WTC11 (cell line): ENCODE measurements at regions not wholly inside any gene's neighbourhood (a gene's known extent, or its start where the extent isn't known, plus 50 kb on each side); places are given as distances from the start of the nearest gene placed in this dataset.
A peak's percentile ranks its signal among the peaks of the same experiment; 100 is the strongest.

Experiments used
- ATAC-seq: fragments of 200-7000 bp; cut with Tn5 transposase; 2 replicates; pipeline ENCODE4 v1.10.0; 2021; ENCODE audit warnings: mild to moderate bottlenecking, moderate library complexity
- CTCF ChIA-PET: fragments of 300-600 bp; sonication (Branson Sonifier 250); formaldehyde crosslinking; loops from one replicate; lab custom pipeline; 2021; ENCODE audit warnings: antibody characterized with exemption; lab: Charles Lee
- POLR2A ChIA-PET: fragments of 350-600 bp; sonication (Branson Sonifier 250); formaldehyde crosslinking; loops from one replicate; lab custom pipeline; 2021; ENCODE audit warnings: antibody characterized with exemption; lab: Charles Lee
- DNase-seq: peaks from one replicate; pipeline ENCODE4 v3.0.0; 2021; ENCODE audit warnings: low spot score
- H3K27ac Mint-ChIP-seq: 2 replicates; pipeline ENCODE4 v1.8.0; 2021; ENCODE audit warnings: mixed read lengths
- H3K27me3 Mint-ChIP-seq: 2 replicates; pipeline ENCODE4 v1.8.0; 2021; ENCODE audit warnings: low read depth, mild to moderate bottlenecking, moderate library complexity, mixed read lengths
- H3K36me3 Mint-ChIP-seq: 2 replicates; pipeline ENCODE4 v1.8.0; 2021; ENCODE audit warnings: mixed read lengths
- H3K4me1 Mint-ChIP-seq: 2 replicates; pipeline ENCODE4 v1.8.0; 2022; ENCODE audit warnings: mixed read lengths
- H3K4me3 Mint-ChIP-seq: 2 replicates; pipeline ENCODE4 v1.8.0; 2021; ENCODE audit warnings: mild to moderate bottlenecking, moderate library complexity, mixed read lengths
- H3K9me3 Mint-ChIP-seq: 2 replicates; pipeline ENCODE4 v1.8.0; 2021; ENCODE audit warnings: mixed read lengths
- ATF1 ChIP-seq: sonication (generic); formaldehyde crosslinking; IDR thresholded peaks from 2 replicates; pipeline ENCODE4 v1.8.1; 2023; ENCODE audit warnings: mild to moderate bottlenecking, moderate library complexity, missing genetic modification reagents
- FOXK1 ChIP-seq: sonication (generic); formaldehyde crosslinking; IDR thresholded peaks from 2 replicates; pipeline ENCODE4 v1.8.0; 2022; ENCODE audit warnings: mild to moderate bottlenecking, moderate library complexity, missing genetic modification reagents
- GABPB1 ChIP-seq: sonication (generic); formaldehyde crosslinking; IDR thresholded peaks from 2 replicates; pipeline ENCODE4 v1.8.1; 2023; ENCODE audit warnings: mild to moderate bottlenecking, missing genetic modification reagents
- GRHL2 ChIP-seq: fragments of 250-450 bp; sonication (Bioruptor Pico); IDR thresholded peaks from 2 replicates; pipeline ENCODE4 v1.8.0; 2022; ENCODE audit warnings: mild to moderate bottlenecking, moderate library complexity; ENCODE audit not compliant: insufficient replicate concordance, severe bottlenecking
- HMGXB4 ChIP-seq: sonication (generic); formaldehyde crosslinking; IDR thresholded peaks from 2 replicates; pipeline ENCODE4 v1.8.1; 2023; ENCODE audit warnings: mild to moderate bottlenecking, moderate library complexity, missing genetic modification reagents
- IRF1 ChIP-seq: sonication (generic); formaldehyde crosslinking; IDR thresholded peaks from 2 replicates; pipeline ENCODE4 v1.8.0; 2023; ENCODE audit warnings: missing genetic modification reagents
- MXD4 ChIP-seq: fragments of 250-450 bp; sonication (Bioruptor Pico); IDR thresholded peaks from 2 replicates; pipeline ENCODE4 v1.8.0; 2021; ENCODE audit warnings: mild to moderate bottlenecking, moderate library complexity, borderline replicate concordance
- NFE2L1 ChIP-seq: sonication (generic); formaldehyde crosslinking; IDR thresholded peaks from 2 replicates; pipeline ENCODE4 v1.8.1; 2023; ENCODE audit warnings: missing genetic modification reagents
- NFYB ChIP-seq: sonication (generic); formaldehyde crosslinking; conservative IDR thresholded peaks from 2 replicates; pipeline ENCODE4 v1.8.0; 2022; ENCODE audit warnings: low read depth, missing genetic modification reagents
- NR3C1 ChIP-seq: sonication (generic); formaldehyde crosslinking; conservative IDR thresholded peaks from 2 replicates; pipeline ENCODE4 v1.8.1; 2023; ENCODE audit warnings: low read depth, mild to moderate bottlenecking, missing genetic modification reagents
- PRRX2 ChIP-seq: fragments of 250-450 bp; sonication (Bioruptor Pico); IDR thresholded peaks from 2 replicates; pipeline ENCODE4 v1.8.0; 2021; ENCODE audit warnings: mild to moderate bottlenecking
- SMAD4 ChIP-seq: sonication (generic); formaldehyde crosslinking; IDR thresholded peaks from 2 replicates; pipeline ENCODE4 v1.8.0; 2022; ENCODE audit warnings: mild to moderate bottlenecking, missing genetic modification reagents
- TEAD1 ChIP-seq: sonication (generic); formaldehyde crosslinking; IDR thresholded peaks from 2 replicates; pipeline ENCODE4 v1.8.0; 2022; ENCODE audit warnings: mild to moderate bottlenecking, missing genetic modification reagents
- TEAD4 ChIP-seq: sonication (generic); formaldehyde crosslinking; IDR thresholded peaks from 2 replicates; pipeline ENCODE4 v1.8.0; 2022; ENCODE audit warnings: mild to moderate bottlenecking, missing genetic modification reagents
- USF1 ChIP-seq: sonication (generic); formaldehyde crosslinking; IDR thresholded peaks from 2 replicates; pipeline ENCODE4 v1.8.0; 2022; ENCODE audit warnings: mild to moderate bottlenecking, missing genetic modification reagents
- USF2 ChIP-seq: sonication (generic); formaldehyde crosslinking; IDR thresholded peaks from 2 replicates; pipeline ENCODE4 v1.8.1; 2023; ENCODE audit warnings: mild to moderate bottlenecking, missing genetic modification reagents, moderate library complexity
- ZNF121 ChIP-seq: sonication (generic); formaldehyde crosslinking; IDR thresholded peaks from 2 replicates; pipeline ENCODE4 v1.8.0; 2023; ENCODE audit warnings: missing genetic modification reagents
- ZNF317 ChIP-seq: sonication (generic); formaldehyde crosslinking; IDR thresholded peaks from 2 replicates; pipeline ENCODE4 v1.8.1; 2023; ENCODE audit warnings: low read depth, mild to moderate bottlenecking, moderate library complexity, missing genetic modification reagents, borderline replicate concordance
- ZNF416 ChIP-seq: fragments of 250-450 bp; sonication (Bioruptor Pico); IDR thresholded peaks from 2 replicates; pipeline ENCODE4 v1.9.0; 2021; ENCODE audit warnings: mild to moderate bottlenecking, inconsistent platforms
- ZNF671 ChIP-seq: fragments of 250-450 bp; sonication (Bioruptor Pico); IDR thresholded peaks from 2 replicates; pipeline ENCODE4 v1.8.0; 2021; ENCODE audit warnings: mild to moderate bottlenecking
- TF ChIP-seq, protein P1 (sequence below): sonication (generic); formaldehyde crosslinking; IDR thresholded peaks from 2 replicates; pipeline ENCODE4 v1.8.0; 2022; ENCODE audit warnings: missing genetic modification reagents
- TF ChIP-seq, protein P2 (sequence below): fragments of 250-450 bp; sonication (Bioruptor Pico); conservative IDR thresholded peaks from 2 replicates; pipeline ENCODE4 v1.9.0; 2021; ENCODE audit warnings: mild to moderate bottlenecking

DNA sequence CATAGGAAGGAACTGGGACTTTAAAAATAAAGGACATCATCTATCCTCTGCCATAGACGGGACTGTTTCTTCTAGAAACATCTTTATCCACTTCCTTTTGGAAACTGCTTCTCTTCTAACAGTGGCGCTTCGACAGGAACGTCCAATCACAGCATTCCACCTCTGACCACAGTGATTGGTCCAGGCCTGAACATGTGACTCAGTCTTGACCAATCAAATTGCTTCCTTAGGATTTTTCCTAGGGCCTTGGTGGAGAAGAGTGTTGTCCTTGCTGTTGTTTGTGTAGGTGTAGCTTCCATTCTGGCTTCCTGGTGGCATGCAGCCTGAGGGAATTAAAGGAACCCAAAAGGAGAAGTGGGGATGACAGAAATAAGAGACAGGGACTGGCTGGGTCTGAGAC is 182.4 kb upstream of the TBX3 start:
- ChIA-PET POLR2A (no interaction called here), CTCF (no interaction called here)
- Mint-ChIP-seq H3K4me1 (peaks cover 20% of the 10 kb centered on the region), H3K4me3 (no peak overlapping the region), H3K36me3 (no peaks in the 10 kb centered on the region), H3K27ac (no peak overlapping the region), H3K9me3 (peaks cover 10% of the 10 kb centered on the region), H3K27me3 (no peaks in the 10 kb centered on the region)
- no peak for ATAC-seq
- no peak for DNase-seq
- TF ChIP-seq NR3C1 = no peak
- TF ChIP-seq USF1 = peak; percentile 29; the same call in 1 of the 2 replicates
- TF ChIP-seq NFYB (CRISPR knock-in tag) = 0 out of 2 replicates have a peak, but pooled peaks have one; percentile 26
- TF ChIP-seq GRHL2 (CRISPR knock-in tag) = no peak
- no peak for TF ChIP-seq ATF1 (CRISPR knock-in tag)
- TF ChIP-seq FOXK1 (CRISPR knock-in tag) = no peak
- TF ChIP-seq USF2 (CRISPR knock-in tag) = peak; percentile 54
- TF ChIP-seq PRRX2 (CRISPR knock-in tag) = no peak
- no peak for TF ChIP-seq TEAD4 (CRISPR knock-in tag)

GRCh38 chr12:114864837-114865551 is 181.0 kb upstream of the TBX3 start:
- no peaks in the 10 kb centered on the region for H3K36me3 Mint-ChIP-seq
- H3K4me3 Mint-ChIP-seq = no peak overlapping the region
- DNase-seq (no peak), ATAC-seq (no peak; the same call in none of the 2 replicates)
- POLR2A ChIA-PET = no interaction called here
- H3K4me1 Mint-ChIP-seq = peaks cover 20% of the 10 kb centered on the region
- no peaks in the 10 kb centered on the region for H3K27me3 Mint-ChIP-seq
- no peak for TF ChIP-seq NFE2L1 (CRISPR knock-in tag)
- TF ChIP-seq TEAD1 (CRISPR knock-in tag) = no peak
- no peak for TF ChIP-seq ZNF317
- no peak for TF ChIP-seq USF1
- no peak for TF ChIP-seq ZNF671 (CRISPR knock-in tag)
- no peak for TF ChIP-seq IRF1 (CRISPR knock-in tag)
- no peak for TF ChIP-seq ATF1 (CRISPR knock-in tag)
- TF ChIP-seq MXD4 = no peak
- TF ChIP-seq, protein P1, sequence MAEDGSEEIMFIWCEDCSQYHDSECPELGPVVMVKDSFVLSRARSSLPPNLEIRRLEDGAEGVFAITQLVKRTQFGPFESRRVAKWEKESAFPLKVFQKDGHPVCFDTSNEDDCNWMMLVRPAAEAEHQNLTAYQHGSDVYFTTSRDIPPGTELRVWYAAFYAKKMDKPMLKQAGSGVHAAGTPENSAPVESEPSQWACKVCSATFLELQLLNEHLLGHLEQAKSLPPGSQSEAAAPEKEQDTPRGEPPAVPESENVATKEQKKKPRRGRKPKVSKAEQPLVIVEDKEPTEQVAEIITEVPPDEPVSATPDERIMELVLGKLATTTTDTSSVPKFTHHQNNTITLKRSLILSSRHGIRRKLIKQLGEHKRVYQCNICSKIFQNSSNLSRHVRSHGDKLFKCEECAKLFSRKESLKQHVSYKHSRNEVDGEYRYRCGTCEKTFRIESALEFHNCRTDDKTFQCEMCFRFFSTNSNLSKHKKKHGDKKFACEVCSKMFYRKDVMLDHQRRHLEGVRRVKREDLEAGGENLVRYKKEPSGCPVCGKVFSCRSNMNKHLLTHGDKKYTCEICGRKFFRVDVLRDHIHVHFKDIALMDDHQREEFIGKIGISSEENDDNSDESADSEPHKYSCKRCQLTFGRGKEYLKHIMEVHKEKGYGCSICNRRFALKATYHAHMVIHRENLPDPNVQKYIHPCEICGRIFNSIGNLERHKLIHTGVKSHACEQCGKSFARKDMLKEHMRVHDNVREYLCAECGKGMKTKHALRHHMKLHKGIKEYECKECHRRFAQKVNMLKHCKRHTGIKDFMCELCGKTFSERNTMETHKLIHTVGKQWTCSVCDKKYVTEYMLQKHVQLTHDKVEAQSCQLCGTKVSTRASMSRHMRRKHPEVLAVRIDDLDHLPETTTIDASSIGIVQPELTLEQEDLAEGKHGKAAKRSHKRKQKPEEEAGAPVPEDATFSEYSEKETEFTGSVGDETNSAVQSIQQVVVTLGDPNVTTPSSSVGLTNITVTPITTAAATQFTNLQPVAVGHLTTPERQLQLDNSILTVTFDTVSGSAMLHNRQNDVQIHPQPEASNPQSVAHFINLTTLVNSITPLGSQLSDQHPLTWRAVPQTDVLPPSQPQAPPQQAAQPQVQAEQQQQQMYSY (CRISPR knock-in tag) = no peak
- H3K27ac Mint-ChIP-seq = no peak overlapping the region
- CTCF ChIA-PET = interaction anchor here (1.1 kb wide), 1 partner anchor 686 kb away, joined by 3 read pairs; no protein-coding TSS in a partner anchor
- H3K9me3 Mint-ChIP-seq = peaks cover 20% of the 10 kb centered on the region

DNA sequence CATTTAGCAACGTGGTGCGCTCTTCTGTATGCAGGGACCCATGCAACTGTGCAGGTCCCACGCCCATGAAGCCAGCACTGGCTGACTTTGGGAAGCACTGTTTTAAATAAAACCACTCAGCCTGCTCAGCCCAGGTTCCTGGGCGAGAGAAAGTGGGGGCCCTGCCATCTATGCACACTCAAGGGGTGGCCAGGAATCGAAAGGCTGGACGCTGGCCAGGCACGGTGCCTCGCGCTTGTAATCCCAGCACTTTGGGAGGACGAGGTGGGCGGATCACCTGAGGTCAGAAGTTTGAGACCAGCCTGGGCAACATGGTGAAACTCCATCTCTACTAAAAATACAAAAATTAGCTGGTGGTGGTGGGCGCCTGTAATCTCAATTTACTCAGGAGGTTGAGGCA is 179.9 kb upstream of the TBX3 start:
- POLR2A ChIA-PET = no interaction called here
- Mint-ChIP-seq H3K4me1 (peaks cover 16% of the 10 kb centered on the region), H3K27me3 (no peaks in the 10 kb centered on the region), H3K9me3 (peaks cover 20% of the 10 kb centered on the region), H3K4me3 (no peak overlapping the region), H3K36me3 (no peaks in the 10 kb centered on the region), H3K27ac (no peak overlapping the region)
- DNase-seq = no peak
- CTCF ChIA-PET = interaction anchor here (0.6 kb wide), 1 partner anchor 1598 kb away, joined by 3 read pairs; no protein-coding TSS in a partner anchor
- no peak for ATAC-seq
- TF ChIP-seq HMGXB4 (CRISPR knock-in tag) = no peak
- no peak for TF ChIP-seq GABPB1 (CRISPR knock-in tag)
- no peak for TF ChIP-seq ZNF416 (CRISPR knock-in tag)
- no peak for TF ChIP-seq NFYB (CRISPR knock-in tag)
- TF ChIP-seq SMAD4 (CRISPR knock-in tag) = no peak
- TF ChIP-seq ZNF317 = no peak
- TF ChIP-seq, protein P2, sequence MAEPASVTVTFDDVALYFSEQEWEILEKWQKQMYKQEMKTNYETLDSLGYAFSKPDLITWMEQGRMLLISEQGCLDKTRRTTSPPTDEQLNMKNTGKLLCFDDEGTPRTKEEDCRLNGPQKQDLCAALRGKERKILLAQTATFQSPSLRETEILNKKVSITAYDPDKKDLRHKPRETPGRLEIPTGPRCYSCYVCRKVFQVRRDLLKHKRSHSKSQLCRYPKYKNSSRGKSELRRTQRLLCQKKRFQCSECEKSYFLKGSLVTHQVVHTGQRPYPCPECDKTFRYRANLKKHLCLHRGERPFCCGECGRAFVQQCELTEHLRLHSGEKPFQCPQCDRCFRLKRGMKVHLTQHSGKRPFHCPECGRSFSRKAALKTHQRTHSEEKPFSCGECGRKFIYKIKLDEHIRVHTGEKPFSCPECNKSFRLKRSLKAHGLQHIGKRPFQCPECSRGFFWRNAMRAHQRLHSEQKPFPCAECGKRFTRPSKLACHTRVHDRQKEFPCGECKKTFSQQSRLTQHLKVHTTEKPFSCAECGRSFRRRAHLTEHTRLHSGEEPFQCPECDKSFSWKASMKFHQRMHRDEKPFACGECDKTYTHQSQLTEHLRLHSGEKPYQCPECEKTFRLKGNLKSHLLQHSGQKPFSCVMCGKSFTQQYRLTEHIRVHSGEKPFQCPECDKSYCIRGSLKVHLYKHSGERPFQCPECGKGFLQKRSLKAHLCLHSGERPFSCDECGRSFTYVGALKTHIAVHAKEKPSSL = no peak
- TF ChIP-seq ZNF121 (CRISPR knock-in tag) = no peak
